Tibial nerve (tissue), 4 donors: ENCODE measurements at regions not wholly inside any gene's neighbourhood (a gene's known extent, or its start where the extent isn't known, plus 50 kb on each side); places are given as distances from the start of the nearest gene placed in this dataset.

Experiments
- EP300 ChIP-seq, 2 donors: sonication (generic); formaldehyde crosslinking; IDR thresholded peaks; one replicate each; pipeline ENCODE4 v1.6.1; 2017; ENCODE audit warnings: antibody characterized with exemption in 2 of 2, mild to moderate bottlenecking in 1 of 2
- POLR2A ChIP-seq, 2 donors: fragments of 450-650 bp; IDR thresholded peaks; one replicate each; pipeline ENCODE4 v1.6.1; 2017; ENCODE audit warnings: antibody characterized with exemption in 2 of 2, mild to moderate bottlenecking in 2 of 2, moderate library complexity in 2 of 2
- TF ChIP-seq, protein P1 (sequence below), 5 experiments: fragments of 200-600 bp in 3 of 5; fragments of 450-650 bp in 2 of 5; sonication (generic) in 3 of 5; IDR thresholded peaks; one replicate each; pipeline ENCODE4 v1.5.1; 2016 to 2019; ENCODE audit warnings: antibody characterized with exemption in 5 of 5, mild to moderate bottlenecking in 3 of 5, moderate library complexity in 2 of 5

DNA sequence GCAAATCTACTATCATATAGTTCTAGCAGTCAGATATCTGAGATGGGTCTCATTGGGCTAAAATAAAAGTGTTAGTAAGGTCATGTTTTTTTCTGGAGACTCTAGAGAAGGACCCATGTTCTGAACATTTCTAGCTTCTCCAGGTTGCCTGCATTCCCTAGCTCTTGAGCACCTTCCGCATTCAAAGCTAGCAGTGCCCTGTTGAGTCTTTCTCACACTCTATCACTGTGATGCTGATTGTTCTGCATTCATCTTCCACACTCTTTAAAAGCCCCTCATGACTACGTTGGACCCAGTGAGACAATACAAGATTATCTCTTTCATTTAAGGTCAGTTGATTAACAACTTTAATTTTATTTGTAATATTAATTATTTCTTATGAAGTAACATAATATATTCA, 433.3 kb upstream of the CHORDC1 start:
- no peak for TF ChIP-seq POLR2A (IDR thresholded peaks at IDR 0.05)
- TF ChIP-seq, protein P1, sequence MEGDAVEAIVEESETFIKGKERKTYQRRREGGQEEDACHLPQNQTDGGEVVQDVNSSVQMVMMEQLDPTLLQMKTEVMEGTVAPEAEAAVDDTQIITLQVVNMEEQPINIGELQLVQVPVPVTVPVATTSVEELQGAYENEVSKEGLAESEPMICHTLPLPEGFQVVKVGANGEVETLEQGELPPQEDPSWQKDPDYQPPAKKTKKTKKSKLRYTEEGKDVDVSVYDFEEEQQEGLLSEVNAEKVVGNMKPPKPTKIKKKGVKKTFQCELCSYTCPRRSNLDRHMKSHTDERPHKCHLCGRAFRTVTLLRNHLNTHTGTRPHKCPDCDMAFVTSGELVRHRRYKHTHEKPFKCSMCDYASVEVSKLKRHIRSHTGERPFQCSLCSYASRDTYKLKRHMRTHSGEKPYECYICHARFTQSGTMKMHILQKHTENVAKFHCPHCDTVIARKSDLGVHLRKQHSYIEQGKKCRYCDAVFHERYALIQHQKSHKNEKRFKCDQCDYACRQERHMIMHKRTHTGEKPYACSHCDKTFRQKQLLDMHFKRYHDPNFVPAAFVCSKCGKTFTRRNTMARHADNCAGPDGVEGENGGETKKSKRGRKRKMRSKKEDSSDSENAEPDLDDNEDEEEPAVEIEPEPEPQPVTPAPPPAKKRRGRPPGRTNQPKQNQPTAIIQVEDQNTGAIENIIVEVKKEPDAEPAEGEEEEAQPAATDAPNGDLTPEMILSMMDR (IDR thresholded peaks at IDR 0.05) = no peak
- no peak for TF ChIP-seq EP300 (IDR thresholded peaks at IDR 0.05)
